HepG2 (cell line): ENCODE measurements at regions not wholly inside any gene's neighbourhood (a gene's known extent, or its start where the extent isn't known, plus 50 kb on each side); places are given as distances from the start of the nearest gene placed in this dataset.

Experiments used
- ATAC-seq: fragments of 200-7000 bp; cut with Tn5 transposase; 3 replicates; pipeline ENCODE4 v1.9.1; 2020; ENCODE audit warnings: mild to moderate bottlenecking, moderate library complexity
- BruUV-seq: library from RNA; stranded (reverse); fragments of 400-500 nt; replicated peaks from 2 replicates; lab custom pipeline; 2021; lab: Mats Ljungman, UMichigan
- CTCF ChIA-PET: fragments of 300-600 bp; formaldehyde crosslinking; extraction: SDS; loops from one replicate; lab custom pipeline; 2021; ENCODE audit warnings: low total read pairs, inconsistent platforms, low intra/inter-chr PET ratio; lab: Yijun Ruan, JAX
- POLR2A ChIA-PET: fragments of 350-600 bp; sonication (Branson Sonifier 250); formaldehyde crosslinking; loops from one replicate; lab custom pipeline; 2020; ENCODE audit warnings: antibody characterized with exemption, inconsistent platforms; lab: Yijun Ruan, JAX
- DNase-seq: peaks from one replicate; pipeline ENCODE4 v3.0.0-alpha.2; 2015; ENCODE audit warnings: low spot score
- FAIRE-seq: peaks from 3 replicates; lab custom pipeline; 2011; peaks lifted over from hg19 to GRCh38; lab: Jason Lieb, UNC
- H2AFZ ChIP-seq: one replicate; pipeline ENCODE4 v1.6.1; 2011; ENCODE audit warnings: low read length, inconsistent platforms
- H3K27ac ChIP-seq: fragments of 300-600 bp; 3 replicates; pipeline ENCODE4 v1.8.0; 2011; ENCODE audit warnings: mixed run types, mild to moderate bottlenecking, mixed read lengths, low read length, inconsistent platforms; ENCODE audit not compliant: insufficient read depth; ENCODE audit errors: extremely low read length
- H3K27me3 ChIP-seq, 2 experiments: fragments of 200-600 bp in 1 of 2; 2 replicates in 1 of 2; 3 replicates in 1 of 2; pipeline versions ENCODE4 v1.6.0 to v1.8.0; 2011; ENCODE audit warnings: low read length in 2 of 2, mild to moderate bottlenecking in 2 of 2, moderate library complexity in 2 of 2, inconsistent platforms in 1 of 2; ENCODE audit not compliant: insufficient read depth in 2 of 2, control insufficient read depth in 1 of 2
- H3K36me3 ChIP-seq, 2 experiments: fragments of 200-600 bp in 1 of 2; replicated peaks in 1 of 2; 2 replicates in 1 of 2; 3 replicates in 1 of 2; pipeline versions ENCODE4 v1.5.1 to v1.8.0; 2011; ENCODE audit warnings: low read length in 2 of 2, inconsistent platforms in 1 of 2; ENCODE audit not compliant: insufficient read depth in 2 of 2, control insufficient read depth in 1 of 2
- H3K4me1 ChIP-seq: 2 replicates; pipeline ENCODE4 v1.5.1; 2012; ENCODE audit warnings: low read length, inconsistent platforms; ENCODE audit not compliant: insufficient read depth
- H3K4me2 ChIP-seq: 2 replicates; pipeline ENCODE4 v1.6.0; 2011; ENCODE audit warnings: low read depth, low read length, inconsistent platforms
- H3K4me3 ChIP-seq, 3 experiments: fragments of 200-600 bp in 1 of 3; sonication (generic), shearing (Covaris generic) in 1 of 3; replicated peaks in 1 of 3; 2 replicates each; pipeline ENCODE4 v1.5.1; 2011 to 2016; ENCODE audit warnings: low read length in 3 of 3, inconsistent platforms in 2 of 3, low read depth in 2 of 3, mild to moderate bottlenecking in 2 of 3, control low read depth in 1 of 3, mixed read lengths in 1 of 3; ENCODE audit not compliant: insufficient read depth in 1 of 3
- H3K79me2 ChIP-seq: one replicate; pipeline ENCODE4 v1.6.1; 2011; ENCODE audit warnings: low read length, inconsistent platforms; ENCODE audit not compliant: insufficient read depth
- H3K9ac ChIP-seq: 2 replicates; pipeline ENCODE4 v1.6.0; 2011; ENCODE audit warnings: mild to moderate bottlenecking, low read depth, low read length, inconsistent platforms; ENCODE audit not compliant: insufficient read depth
- H3K9me3 ChIP-seq: 2 replicates; pipeline ENCODE4 v1.5.1; 2012; ENCODE audit warnings: mild to moderate bottlenecking, low read length
- H4K20me1 ChIP-seq: 2 replicates; pipeline ENCODE4 v1.6.0; 2011; ENCODE audit warnings: inconsistent platforms, mild to moderate bottlenecking, low read length, moderate library complexity; ENCODE audit not compliant: insufficient read depth
- ATF1 ChIP-seq: IDR thresholded peaks from 2 replicates; pipeline ENCODE4 v1.6.1; 2016; ENCODE audit warnings: mild to moderate bottlenecking, control low read depth
- MXI1 ChIP-seq: IDR thresholded peaks from 3 replicates; pipeline ENCODE4 v1.6.1; 2012; ENCODE audit warnings: low read depth, low read length, inconsistent platforms, borderline replicate concordance
- NCOA2 ChIP-seq: sonication (generic); formaldehyde crosslinking; IDR thresholded peaks from 2 replicates; pipeline ENCODE4 v1.8.0; 2022; ENCODE audit warnings: inconsistent platforms
- NR3C1 ChIP-seq: sonication (generic); formaldehyde crosslinking; IDR thresholded peaks from 2 replicates; pipeline ENCODE4 v1.4.0; 2020; ENCODE audit warnings: missing genetic modification reagents
- PHF21A ChIP-seq: sonication (generic); formaldehyde crosslinking; IDR thresholded peaks from 2 replicates; pipeline ENCODE4 v1.5.0; 2020; ENCODE audit warnings: mild to moderate bottlenecking, missing genetic modification reagents
- RORA ChIP-seq: sonication (generic); formaldehyde crosslinking; IDR thresholded peaks from 2 replicates; pipeline ENCODE4 v1.5.0; 2020; ENCODE audit warnings: mild to moderate bottlenecking, missing genetic modification reagents, moderate library complexity
- TP53 ChIP-seq: sonication (generic); formaldehyde crosslinking; conservative IDR thresholded peaks from 2 replicates; pipeline ENCODE4 v1.4.0; 2020; ENCODE audit warnings: missing genetic modification reagents
- ZIK1 ChIP-seq: sonication (generic); formaldehyde crosslinking; IDR thresholded peaks from 2 replicates; pipeline ENCODE4 v1.5.0; 2020; ENCODE audit warnings: mild to moderate bottlenecking, low read depth, missing genetic modification reagents, borderline replicate concordance
- ZNF432 ChIP-seq: sonication (generic); formaldehyde crosslinking; IDR thresholded peaks from 2 replicates; pipeline ENCODE4 v1.5.0; 2020; ENCODE audit warnings: missing genetic modification reagents, mild to moderate bottlenecking, borderline replicate concordance
- WGBS: methylation state at CpG from one replicate; pipeline ENCODE4 v1.1.6; 2017; ENCODE audit warnings: low lambda C conversion rate; 5-methylcytosine and 5-hydroxymethylcytosine counted together
- in situ Hi-C: cut with HindIII; loops from 2 replicates; pipeline ENCODE4 v1.10.0; 2017; ENCODE audit warnings: low pct_unique_long_range_greater_than_20kb; ENCODE audit not compliant: extremely low pct_ligation_motif_present
- intact Hi-C: fragments of 100-400 bp; cut with micrococcal nuclease; formaldehyde crosslinking; loops from one replicate; pipeline ENCODE4 v1.10.0; 2022; ENCODE audit not compliant: unreplicated experiment
- TF ChIP-seq, protein P1 (sequence below): sonication (generic); formaldehyde crosslinking; IDR thresholded peaks from 2 replicates; pipeline ENCODE4 v1.4.0; 2020; ENCODE audit warnings: mild to moderate bottlenecking, missing genetic modification reagents
- TF ChIP-seq, protein P2 (sequence below): sonication (generic); formaldehyde crosslinking; IDR thresholded peaks from 2 replicates; pipeline ENCODE4 v1.4.0; 2020; ENCODE audit warnings: mild to moderate bottlenecking, missing genetic modification reagents
- TF ChIP-seq, protein P3 (sequence below): sonication (generic); formaldehyde crosslinking; IDR thresholded peaks from 2 replicates; pipeline ENCODE4 v1.8.0; 2022; ENCODE audit warnings: missing genetic modification reagents, mild to moderate bottlenecking, inconsistent platforms, borderline replicate concordance
- TF ChIP-seq, protein P4 (sequence below): sonication (generic); formaldehyde crosslinking; IDR thresholded peaks from 2 replicates; pipeline ENCODE4 v1.8.0; 2022; ENCODE audit warnings: missing genetic modification reagents, mild to moderate bottlenecking, borderline replicate concordance
- TF ChIP-seq, protein P5 (sequence below): sonication (generic); formaldehyde crosslinking; IDR thresholded peaks from 2 replicates; pipeline ENCODE4 v1.8.1; 2023; ENCODE audit warnings: mild to moderate bottlenecking, missing genetic modification reagents

DNA sequence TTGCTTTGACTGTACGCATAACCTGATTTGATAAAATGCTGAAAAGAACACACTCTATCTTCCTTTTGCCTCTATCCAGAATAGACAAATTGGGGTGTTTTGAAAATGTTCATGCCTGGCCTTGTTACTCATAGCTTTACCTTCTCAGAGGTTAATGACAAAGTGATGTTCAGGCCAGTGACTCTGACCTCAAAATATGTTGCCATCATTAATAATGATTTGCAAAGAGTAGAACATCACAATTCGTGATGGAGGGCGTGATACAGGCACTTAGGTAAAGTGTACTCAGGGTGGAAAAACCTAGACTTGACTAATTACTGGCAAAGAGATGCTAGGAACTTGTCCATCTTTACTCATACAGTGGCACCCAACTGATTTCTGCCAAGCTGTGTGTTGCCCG is 656.6 kb upstream of the SOX9 start (continued):
- TF ChIP-seq, protein P1, sequence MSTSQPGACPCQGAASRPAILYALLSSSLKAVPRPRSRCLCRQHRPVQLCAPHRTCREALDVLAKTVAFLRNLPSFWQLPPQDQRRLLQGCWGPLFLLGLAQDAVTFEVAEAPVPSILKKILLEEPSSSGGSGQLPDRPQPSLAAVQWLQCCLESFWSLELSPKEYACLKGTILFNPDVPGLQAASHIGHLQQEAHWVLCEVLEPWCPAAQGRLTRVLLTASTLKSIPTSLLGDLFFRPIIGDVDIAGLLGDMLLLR (CRISPR knock-in tag): no peak
- TF ChIP-seq NCOA2 (CRISPR knock-in tag): no peak
- TF ChIP-seq, protein P2, sequence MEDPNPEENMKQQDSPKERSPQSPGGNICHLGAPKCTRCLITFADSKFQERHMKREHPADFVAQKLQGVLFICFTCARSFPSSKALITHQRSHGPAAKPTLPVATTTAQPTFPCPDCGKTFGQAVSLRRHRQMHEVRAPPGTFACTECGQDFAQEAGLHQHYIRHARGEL: no peak
- TF ChIP-seq, protein P3, sequence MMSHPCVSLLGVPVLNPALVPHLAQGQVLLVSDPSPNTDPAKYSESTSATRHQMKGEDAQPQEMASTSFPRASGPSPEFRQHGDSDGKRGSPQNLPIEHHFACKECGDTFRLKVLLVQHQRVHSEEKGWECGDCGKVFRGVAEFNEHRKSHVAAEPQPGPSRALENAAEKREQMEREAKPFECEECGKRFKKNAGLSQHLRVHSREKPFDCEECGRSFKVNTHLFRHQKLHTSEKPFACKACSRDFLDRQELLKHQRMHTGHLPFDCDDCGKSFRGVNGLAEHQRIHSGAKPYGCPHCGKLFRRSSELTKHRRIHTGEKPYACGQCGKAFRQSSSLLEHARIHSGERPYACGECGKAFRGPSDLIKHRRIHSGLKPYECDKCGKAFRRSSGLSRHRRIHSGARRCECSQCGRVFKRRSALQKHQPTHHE (CRISPR knock-in tag): no peak

DNA sequence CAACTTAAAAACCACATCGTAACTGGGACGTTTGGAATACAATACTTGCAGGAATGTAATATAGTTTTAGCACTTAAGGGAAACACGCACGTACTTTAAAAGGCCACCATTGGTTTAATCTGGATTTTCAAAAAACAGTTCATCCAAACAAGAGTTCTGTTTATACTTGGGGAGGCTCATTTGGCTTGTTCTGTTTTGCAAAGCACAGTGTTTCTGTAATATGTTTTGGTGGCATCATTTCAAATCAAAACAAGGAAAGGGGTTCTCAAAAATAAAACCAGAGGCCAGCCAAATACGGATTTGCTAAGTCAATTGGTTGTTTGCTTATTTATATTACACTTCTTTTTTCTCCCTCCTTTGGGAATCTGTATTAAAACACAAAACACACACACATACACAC is 656.1 kb upstream of the SOX9 start:
- Histone ChIP-seq H3K79me2 (no peaks in the 10 kb centered on the region), H3K4me1 (no peaks in the 10 kb centered on the region), H4K20me1 (no peaks in the 10 kb centered on the region), H3K4me2 (no peak overlapping the region), H3K4me3 (no peak overlapping the region), H3K9me3 (no peaks in the 10 kb centered on the region), H3K27me3 (peaks cover 0 to 4% of the 10 kb centered on the region in 2 experiments; a peak in 1 of 5 replicates), H3K9ac (no peak overlapping the region), H3K27ac (no peak overlapping the region), H3K36me3 (no peaks in the 10 kb centered on the region), H2AFZ (no peak overlapping the region)
- BruUV-seq: no TSS peak
- 2% methylated on average over 5 of the region's 5 CpGs for WGBS
- no peak for TF ChIP-seq MXI1
- no peak for TF ChIP-seq RORA (CRISPR knock-in tag)
- TF ChIP-seq, protein P4, sequence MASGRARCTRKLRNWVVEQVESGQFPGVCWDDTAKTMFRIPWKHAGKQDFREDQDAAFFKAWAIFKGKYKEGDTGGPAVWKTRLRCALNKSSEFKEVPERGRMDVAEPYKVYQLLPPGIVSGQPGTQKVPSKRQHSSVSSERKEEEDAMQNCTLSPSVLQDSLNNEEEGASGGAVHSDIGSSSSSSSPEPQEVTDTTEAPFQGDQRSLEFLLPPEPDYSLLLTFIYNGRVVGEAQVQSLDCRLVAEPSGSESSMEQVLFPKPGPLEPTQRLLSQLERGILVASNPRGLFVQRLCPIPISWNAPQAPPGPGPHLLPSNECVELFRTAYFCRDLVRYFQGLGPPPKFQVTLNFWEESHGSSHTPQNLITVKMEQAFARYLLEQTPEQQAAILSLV (CRISPR knock-in tag): no peak
- TF ChIP-seq, protein P5, sequence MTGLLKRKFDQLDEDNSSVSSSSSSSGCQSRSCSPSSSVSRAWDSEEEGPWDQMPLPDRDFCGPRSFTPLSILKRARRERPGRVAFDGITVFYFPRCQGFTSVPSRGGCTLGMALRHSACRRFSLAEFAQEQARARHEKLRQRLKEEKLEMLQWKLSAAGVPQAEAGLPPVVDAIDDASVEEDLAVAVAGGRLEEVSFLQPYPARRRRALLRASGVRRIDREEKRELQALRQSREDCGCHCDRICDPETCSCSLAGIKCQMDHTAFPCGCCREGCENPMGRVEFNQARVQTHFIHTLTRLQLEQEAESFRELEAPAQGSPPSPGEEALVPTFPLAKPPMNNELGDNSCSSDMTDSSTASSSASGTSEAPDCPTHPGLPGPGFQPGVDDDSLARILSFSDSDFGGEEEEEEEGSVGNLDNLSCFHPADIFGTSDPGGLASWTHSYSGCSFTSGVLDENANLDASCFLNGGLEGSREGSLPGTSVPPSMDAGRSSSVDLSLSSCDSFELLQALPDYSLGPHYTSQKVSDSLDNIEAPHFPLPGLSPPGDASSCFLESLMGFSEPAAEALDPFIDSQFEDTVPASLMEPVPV (CRISPR knock-in tag): no peak
- no peak for TF ChIP-seq PHF21A (CRISPR knock-in tag)
- TF ChIP-seq TP53 (CRISPR knock-in tag): no peak
- no peak for TF ChIP-seq ZNF432 (CRISPR knock-in tag)
- TF ChIP-seq NR3C1: no peak
- no peak for TF ChIP-seq ZIK1 (CRISPR knock-in tag)
- TF ChIP-seq ATF1: no peak
- intact Hi-C loops: loop anchor here (5.0 to 10.0 kb wide), 2 partner anchors 380 to 827 kb away; no protein-coding TSS in a partner anchor
- in situ Hi-C loops: loop anchor here (25.0 kb wide), 2 partner anchors 827 to 1073 kb away; no protein-coding TSS in a partner anchor
- no peak for FAIRE-seq
- no peak for ATAC-seq
- DNase-seq: no peak
- CTCF ChIA-PET: no interaction called here
- POLR2A ChIA-PET: no interaction called here
